Ascending aorta (tissue), 2 donors: ENCODE measurements at regions not wholly inside any gene's neighbourhood (a gene's known extent, or its start where the extent isn't known, plus 50 kb on each side); places are given as distances from the start of the nearest gene placed in this dataset.
A peak's percentile ranks its signal among the peaks of the same experiment; 100 is the strongest.

Source experiments
- DNase-seq, 2 donors: peaks; one replicate each; pipeline ENCODE4 v3.0.0-alpha.2; 2019; ENCODE audit warnings: low spot score in 2 of 2
- H3K27ac ChIP-seq, 2 donors: fragments of 200-600 bp; sonication (generic); one replicate each; pipeline ENCODE4 v1.5.1; 2016 to 2017; ENCODE audit warnings: mild to moderate bottlenecking in 1 of 2
- H3K27me3 ChIP-seq: fragments of 200-600 bp; sonication (generic); one replicate; pipeline ENCODE4 v1.5.1; 2017
- H3K36me3 ChIP-seq, 2 donors: fragments of 200-600 bp; sonication (generic); one replicate each; pipeline ENCODE4 v1.5.1; 2016
- H3K4me1 ChIP-seq, 2 donors: fragments of 200-600 bp; sonication (generic); one replicate each; pipeline ENCODE4 v1.5.1; 2016 to 2017; ENCODE audit warnings: mild to moderate bottlenecking in 1 of 2
- H3K4me3 ChIP-seq, 2 donors: fragments of 200-600 bp; sonication (generic); one replicate each; pipeline ENCODE4 v1.5.1; 2016 to 2017; ENCODE audit warnings: mild to moderate bottlenecking in 1 of 2
- H3K9me3 ChIP-seq, 2 donors: fragments of 200-600 bp; sonication (generic); one replicate each; pipeline ENCODE4 v1.5.1; 2016
- CTCF ChIP-seq, 3 experiments: fragments of 200-600 bp in 2 of 3; fragments of 450-650 bp in 1 of 3; sonication (generic) in 2 of 3; IDR thresholded peaks; one replicate each; pipeline ENCODE4 v1.5.1; 2016 to 2019; ENCODE audit warnings: antibody characterized with exemption in 3 of 3, mild to moderate bottlenecking in 1 of 3, moderate library complexity in 1 of 3
- intact Hi-C: fragments of 100-400 bp; cut with DNase I; formaldehyde crosslinking; loops from one replicate; pipeline ENCODE4 v1.15.1; 2023

GRCh38 chr12:92365333-92365732 is 219.7 kb upstream of the BTG1 start:
- Histone ChIP-seq H3K27ac (no peak overlapping the region), H3K9me3 (no peaks in the 10 kb centered on the region), H3K36me3 (no peaks in the 10 kb centered on the region), H3K27me3 (no peaks in the 10 kb centered on the region), H3K4me1 (no peaks in the 10 kb centered on the region), H3K4me3 (no peak overlapping the region)
- intact Hi-C loops = no loop called here
- no peak for TF ChIP-seq CTCF (IDR thresholded peaks at IDR 0.05)
- no peak for DNase-seq

GRCh38 chr12:92363295-92364146 is 217.9 kb upstream of the BTG1 start:
- H3K27ac ChIP-seq = no peak overlapping the region
- H3K4me3 ChIP-seq = peak overlapping the region in 1 of 2 donors; percentile 42
- H3K27me3 ChIP-seq = no peaks in the 10 kb centered on the region
- TF ChIP-seq CTCF (IDR thresholded peaks at IDR 0.05) = no peak
- H3K36me3 ChIP-seq = no peaks in the 10 kb centered on the region
- intact Hi-C loops = no loop called here
- no peaks in the 10 kb centered on the region for H3K4me1 ChIP-seq
- DNase-seq = peak in 1 of 2 donors; percentile 70
- no peaks in the 10 kb centered on the region for H3K9me3 ChIP-seq

- no peaks in the 10 kb centered on the region for H3K36me3 ChIP-seq
- H3K27me3 ChIP-seq = no peaks in the 10 kb centered on the region
- no peaks in the 10 kb centered on the region for H3K9me3 ChIP-seq
- DNase-seq = no peak
- no peak overlapping the region for H3K4me3 ChIP-seq
- TF ChIP-seq CTCF (IDR thresholded peaks at IDR 0.05) = no peak
- intact Hi-C loops = no loop called here
- H3K27ac ChIP-seq = no peak overlapping the region
- no peaks in the 10 kb centered on the region for H3K4me1 ChIP-seq
Observed at GRCh38 chr12:92362785-92363184, 217.1 kb upstream of the BTG1 start.

- intact Hi-C loops = no loop called here
Observed at GRCh38 chr12:92362126-92362525, 216.5 kb upstream of the BTG1 start.

GRCh38 chr12:92360543-92360942 is 214.9 kb upstream of the BTG1 start:
- no peaks in the 10 kb centered on the region for H3K27me3 ChIP-seq
- H3K4me3 ChIP-seq = no peak overlapping the region
- no peak overlapping the region for H3K27ac ChIP-seq
- no peak for DNase-seq
- no peaks in the 10 kb centered on the region for H3K36me3 ChIP-seq
- no peak for TF ChIP-seq CTCF (IDR thresholded peaks at IDR 0.05)
- intact Hi-C loops = no loop called here
- H3K9me3 ChIP-seq = no peaks in the 10 kb centered on the region
- no peaks in the 10 kb centered on the region for H3K4me1 ChIP-seq

More at GRCh38 chr12:92362126-92362525, 216.5 kb upstream of the BTG1 start:
- no peak overlapping the region for H3K27ac ChIP-seq
- no peaks in the 10 kb centered on the region for H3K36me3 ChIP-seq
- no peak for TF ChIP-seq CTCF (IDR thresholded peaks at IDR 0.05)
- H3K4me1 ChIP-seq = no peaks in the 10 kb centered on the region
- DNase-seq = no peak
- no peaks in the 10 kb centered on the region for H3K9me3 ChIP-seq
- no peak overlapping the region for H3K4me3 ChIP-seq
- no peaks in the 10 kb centered on the region for H3K27me3 ChIP-seq
